K562 (cell line): ENCODE measurements at regions not wholly inside any gene's neighbourhood (a gene's known extent, or its start where the extent isn't known, plus 50 kb on each side); places are given as distances from the start of the nearest gene placed in this dataset.

ENCODE experiments used
- MTA2 ChIP-seq: fragments of 450-650 bp; IDR thresholded peaks from 2 replicates; pipeline ENCODE4 v1.6.1; 2016; ENCODE audit warnings: low read depth
- ZNF764 ChIP-seq: fragments of 250-450 bp; sonication (Bioruptor Pico); IDR thresholded peaks from 2 replicates; pipeline ENCODE4 v1.4.0; 2020; ENCODE audit warnings: low read depth, mild to moderate bottlenecking, moderate library complexity

DNA sequence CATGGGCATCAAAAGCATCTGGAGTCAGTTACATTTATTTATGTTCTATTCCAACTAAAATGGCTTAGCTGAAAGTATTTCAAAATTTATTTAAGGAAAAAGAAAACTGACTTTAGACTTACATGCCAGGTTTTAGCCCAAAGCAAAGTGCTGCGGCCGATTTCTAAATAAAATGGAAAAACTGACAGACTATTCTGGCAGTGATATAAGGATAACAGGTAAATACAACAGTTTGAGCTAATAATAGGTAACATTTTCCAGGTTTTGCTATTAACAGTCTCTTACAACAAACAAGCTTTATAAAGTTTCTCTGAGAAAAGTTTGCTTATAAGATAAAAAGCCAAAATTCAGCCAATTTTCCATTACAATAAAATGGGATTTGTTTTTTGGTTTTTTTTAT lies 937.2 kb upstream of the FLRT2 start:
- TF ChIP-seq ZNF764 (CRISPR knock-in tag): no peak
- TF ChIP-seq MTA2: no peak
